A549 (cell line): ENCODE measurements at regions not wholly inside any gene's neighbourhood (a gene's known extent, or its start where the extent isn't known, plus 50 kb on each side); places are given as distances from the start of the nearest gene placed in this dataset.
A peak's percentile ranks its signal among the peaks of the same experiment; 100 is the strongest.

Source experiments
- ATAC-seq, 2 experiments: fragments of 200-7000 bp in 1 of 2; fragments of >200 bp in 1 of 2; cut with Nextera tagmentation in 1 of 2; cut with Tn5 transposase in 1 of 2; 3 replicates each; pipeline versions ENCODE4 v1.8.0 to v1.9.1; 2018 to 2020; ENCODE audit warnings: mild to moderate bottlenecking in 1 of 2, moderate library complexity in 1 of 2
- CTCF ChIA-PET: fragments of 300-600 bp; sonication (Branson Sonifier 250); formaldehyde crosslinking; extraction: SDS; loops from one replicate; lab custom pipeline; 2021; ENCODE audit warnings: antibody characterized with exemption, inconsistent platforms; lab: Yijun Ruan, JAX
- POLR2A ChIA-PET: fragments of 350-600 bp; formaldehyde crosslinking; extraction: SDS; loops from one replicate; lab custom pipeline; 2021; ENCODE audit warnings: antibody characterized with exemption, inconsistent platforms; lab: Yijun Ruan, JAX
- DNase-seq, 2 experiments: peaks; one replicate each; pipeline versions ENCODE4 v3.0.0 to v3.0.0-alpha.2; 2011 to 2016; ENCODE audit warnings: low read depth in 1 of 2, low spot score in 1 of 2
- FAIRE-seq: peaks from 2 replicates; lab custom pipeline; 2011; peaks lifted over from hg19 to GRCh38; lab: Jason Lieb, UNC
- H3K27ac ChIP-seq, 2 experiments: fragments of >200 bp; sonication (Bioruptor Twin); formaldehyde crosslinking; 3 replicates each; pipeline ENCODE4 v1.5.1; 2016 to 2017
- H3K4me1 ChIP-seq: fragments of >200 bp; sonication (Bioruptor Twin); formaldehyde crosslinking; 3 replicates; pipeline ENCODE4 v1.6.1; 2016
- H3K4me2 ChIP-seq: fragments of >200 bp; sonication (Bioruptor Twin); formaldehyde crosslinking; 3 replicates; pipeline ENCODE4 v1.6.1; 2016
- H3K4me3 ChIP-seq: fragments of >200 bp; sonication (Bioruptor Twin); formaldehyde crosslinking; 3 replicates; pipeline ENCODE4 v1.5.1; 2016
- H3K9me3 ChIP-seq: fragments of >200 bp; sonication (Bioruptor Twin); formaldehyde crosslinking; 3 replicates; pipeline ENCODE4 v1.6.1; 2016
- BHLHE40 ChIP-seq: IDR thresholded peaks from 2 replicates; pipeline ENCODE4 v1.6.1; 2012; ENCODE audit warnings: low read depth, low read length, inconsistent platforms
- CBX2 ChIP-seq: fragments of 200-600 bp; sonication (generic); IDR thresholded peaks from 2 replicates; pipeline ENCODE4 v1.6.1; 2016; ENCODE audit warnings: low read depth, mild to moderate bottlenecking, borderline replicate concordance
- CBX8 ChIP-seq: fragments of 200-600 bp; sonication (generic); IDR thresholded peaks from 2 replicates; pipeline ENCODE4 v1.6.1; 2016
- CEBPB ChIP-seq, 2 experiments: fragments of >200 bp in 1 of 2; sonication (Bioruptor Twin) in 1 of 2; formaldehyde crosslinking in 1 of 2; IDR thresholded peaks; 2 replicates each; pipeline ENCODE4 v1.6.1; 2012 to 2016
- FOSB ChIP-seq: fragments of 250-450 bp; sonication (Bioruptor Pico); IDR thresholded peaks from 2 replicates; pipeline ENCODE4 v1.5.0; 2020; ENCODE audit warnings: mild to moderate bottlenecking, moderate library complexity
- FOSL2 ChIP-seq, 2 experiments: fragments of 450-650 bp in 1 of 2; fragments of >200 bp in 1 of 2; sonication (Bioruptor Twin) in 1 of 2; formaldehyde crosslinking; IDR thresholded peaks; 2 replicates each; pipeline versions ENCODE4 v1.5.0 to v1.6.1; 2016 to 2020; ENCODE audit warnings: mild to moderate bottlenecking in 1 of 2, moderate library complexity in 1 of 2
- HEYL ChIP-seq: fragments of 250-450 bp; sonication (Bioruptor Pico); IDR thresholded peaks from 2 replicates; pipeline ENCODE4 v1.8.0; 2021; ENCODE audit warnings: mild to moderate bottlenecking, moderate library complexity
- MAFK ChIP-seq: fragments of 450-650 bp; IDR thresholded peaks from 2 replicates; pipeline ENCODE4 v1.6.1; 2014; ENCODE audit not compliant: partially characterized antibody
- MAZ ChIP-seq: fragments of 150-350 bp; IDR thresholded peaks from 2 replicates; pipeline ENCODE4 v1.6.1; 2014; ENCODE audit warnings: antibody characterized with exemption, low read depth, low read length, borderline replicate concordance
- MYC ChIP-seq: IDR thresholded peaks from 2 replicates; pipeline ENCODE4 v1.6.1; 2012; ENCODE audit warnings: mild to moderate bottlenecking, inconsistent platforms, low read length, improper control_type of control experiment, borderline replicate concordance
- NFE2L2 ChIP-seq: fragments of 150-350 bp; conservative IDR thresholded peaks from 2 replicates; pipeline ENCODE4 v1.6.1; 2014; ENCODE audit warnings: low read length
- NPAS2 ChIP-seq: fragments of 250-450 bp; sonication (Bioruptor Pico); IDR thresholded peaks from 2 replicates; pipeline ENCODE4 v1.8.0; 2022; ENCODE audit warnings: mild to moderate bottlenecking, moderate library complexity, borderline replicate concordance
- RAD21 ChIP-seq, 2 experiments: fragments of >200 bp in 1 of 2; sonication (Bioruptor Twin) in 1 of 2; formaldehyde crosslinking in 1 of 2; IDR thresholded peaks in 1 of 2; conservative IDR thresholded peaks in 1 of 2; 2 replicates in 1 of 2; 3 replicates in 1 of 2; pipeline ENCODE4 v1.6.1; 2012 to 2018; ENCODE audit warnings: inconsistent platforms in 1 of 2
- RFX5 ChIP-seq: fragments of 450-650 bp; IDR thresholded peaks from 2 replicates; pipeline ENCODE4 v1.7.1; 2014; ENCODE audit warnings: antibody characterized with exemption, mild to moderate bottlenecking, moderate library complexity
- RNF2 ChIP-seq: fragments of 200-600 bp; sonication (generic); IDR thresholded peaks from 2 replicates; pipeline ENCODE4 v1.6.1; 2016; ENCODE audit warnings: low read depth, mild to moderate bottlenecking, antibody characterized with exemption, moderate library complexity, borderline replicate concordance
- TFCP2L1 ChIP-seq: fragments of 250-450 bp; sonication (Bioruptor Pico); IDR thresholded peaks from 2 replicates; pipeline ENCODE4 v1.5.0; 2021; ENCODE audit warnings: mild to moderate bottlenecking
- ZC3H11A ChIP-seq: fragments of 450-650 bp; IDR thresholded peaks from 2 replicates; pipeline ENCODE4 v1.6.1; 2014; ENCODE audit warnings: antibody characterized with exemption, mild to moderate bottlenecking
- ZFP36 ChIP-seq: fragments of 450-650 bp; IDR thresholded peaks from 2 replicates; pipeline ENCODE4 v1.6.1; 2014; ENCODE audit warnings: borderline replicate concordance; ENCODE audit not compliant: partially characterized antibody
- WGBS: methylation state at CpG from one replicate; pipeline ENCODE4 v1.1.6; 2017; ENCODE audit errors: missing lambda C conversion rate; 5-methylcytosine and 5-hydroxymethylcytosine counted together
- TF ChIP-seq, protein P1 (sequence below): fragments of 450-650 bp; IDR thresholded peaks from 2 replicates; pipeline ENCODE4 v1.6.1; 2014; ENCODE audit warnings: antibody characterized with exemption
- TF ChIP-seq, protein P2 (sequence below): fragments of 150-350 bp; IDR thresholded peaks from 2 replicates; pipeline ENCODE4 v1.6.1; 2014; ENCODE audit warnings: low read depth, mild to moderate bottlenecking, low read length
- TF ChIP-seq, protein P3 (sequence below): IDR thresholded peaks from 2 replicates; pipeline ENCODE4 v1.6.1; 2012

DNA sequence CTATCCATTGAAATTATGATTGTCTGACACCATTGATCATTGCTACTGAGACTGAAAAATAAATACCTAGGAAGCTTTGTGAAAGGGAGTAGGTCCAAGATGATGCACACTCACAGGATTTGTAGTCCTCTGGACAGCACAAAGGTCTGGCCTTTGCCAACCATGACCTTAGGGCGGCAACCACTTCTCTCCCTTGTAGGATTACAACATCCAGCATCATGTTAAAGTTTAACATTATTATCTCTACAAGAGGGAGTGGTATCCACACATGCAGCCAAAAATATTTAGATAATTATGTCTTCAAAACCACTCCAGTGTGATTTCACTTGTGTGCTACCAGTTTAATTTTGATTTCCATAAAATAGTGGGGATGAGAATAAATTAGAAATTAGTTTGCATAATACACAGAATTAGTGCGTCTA, 51.1 kb upstream of the NHSL1 start:
- CTCF ChIA-PET, result no interaction called here
- FAIRE-seq (no peak), DNase-seq (peak in 1 of 2 experiments; percentile 23), ATAC-seq (peak; percentile 54 to 73; a peak in 3 of 6 replicates)
- H3K9me3 ChIP-seq, result no peaks in the 10 kb centered on the region
- no peak overlapping the region for H3K4me3 ChIP-seq
- POLR2A ChIA-PET, result no interaction called here
- H3K4me2 ChIP-seq, result peak overlapping the region; percentile 63
- TF ChIP-seq ZC3H11A (no peak), CEBPB (IDR thresholded peaks at IDR 0.05) (0 out of 4 replicates have a peak, but pooled peaks of 1 of the 2 experiments have one; percentile 24)
- TF ChIP-seq, all 56 proteins: peak for 1
- 9% methylated on average over 2 of the region's 2 CpGs for WGBS
- peaks cover 30% of the 10 kb centered on the region for H3K4me1 ChIP-seq
- H3K27ac ChIP-seq, result peak overlapping the region; percentile 1 to 77; a peak in 4 of 6 replicates

DNA sequence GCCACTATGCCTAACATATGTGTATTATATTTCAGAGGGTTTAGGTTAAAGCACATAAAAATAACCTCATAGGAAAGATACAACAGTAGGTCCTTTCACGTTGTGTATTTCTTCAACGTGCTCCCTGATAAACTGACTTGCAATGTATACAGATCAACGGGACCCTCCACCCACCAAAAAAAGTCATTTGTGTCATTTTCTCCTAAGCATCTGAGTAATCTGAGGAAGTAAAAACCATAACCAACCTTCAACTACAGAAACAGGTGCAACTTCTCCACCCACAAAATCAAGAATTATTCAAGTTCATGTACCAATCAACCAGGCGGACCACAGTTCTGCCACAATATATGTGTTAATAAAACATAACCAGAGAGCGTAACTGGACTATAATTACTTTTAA, 54.9 kb upstream of the NHSL1 start:
- POLR2A ChIA-PET, result no interaction called here
- no peak overlapping the region for H3K27ac ChIP-seq
- no peak overlapping the region for H3K4me3 ChIP-seq
- no peaks in the 10 kb centered on the region for H3K9me3 ChIP-seq
- ATAC-seq (no peak), FAIRE-seq (no peak), DNase-seq (no peak)
- CTCF ChIA-PET, result no interaction called here
- 90% methylated on average over 5 of the region's 5 CpGs for WGBS
- H3K4me1 ChIP-seq, result peaks cover 28% of the 10 kb centered on the region
- no peak overlapping the region for H3K4me2 ChIP-seq
- TF ChIP-seq TFCP2L1 (CRISPR knock-in tag) (no peak), MAFK (no peak), MYC (no peak), FOSL2 (IDR thresholded peaks at IDR 0.05) (no peak), FOSL2 (CRISPR knock-in tag; IDR thresholded peaks at IDR 0.05) (no peak), RAD21 (conservative IDR thresholded peaks at IDR 0.05 in 1 of 2, IDR thresholded peaks at IDR 0.05 in 1 of 2) (no peak), NFE2L2 (no peak), CBX8 (no peak), MAZ (no peak), ZFP36 (no peak), HEYL (CRISPR knock-in tag) (no peak), CBX2 (no peak)
- TF ChIP-seq, protein P1, sequence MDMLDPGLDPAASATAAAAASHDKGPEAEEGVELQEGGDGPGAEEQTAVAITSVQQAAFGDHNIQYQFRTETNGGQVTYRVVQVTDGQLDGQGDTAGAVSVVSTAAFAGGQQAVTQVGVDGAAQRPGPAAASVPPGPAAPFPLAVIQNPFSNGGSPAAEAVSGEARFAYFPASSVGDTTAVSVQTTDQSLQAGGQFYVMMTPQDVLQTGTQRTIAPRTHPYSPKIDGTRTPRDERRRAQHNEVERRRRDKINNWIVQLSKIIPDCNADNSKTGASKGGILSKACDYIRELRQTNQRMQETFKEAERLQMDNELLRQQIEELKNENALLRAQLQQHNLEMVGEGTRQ, result no peak
- TF ChIP-seq, protein P2, sequence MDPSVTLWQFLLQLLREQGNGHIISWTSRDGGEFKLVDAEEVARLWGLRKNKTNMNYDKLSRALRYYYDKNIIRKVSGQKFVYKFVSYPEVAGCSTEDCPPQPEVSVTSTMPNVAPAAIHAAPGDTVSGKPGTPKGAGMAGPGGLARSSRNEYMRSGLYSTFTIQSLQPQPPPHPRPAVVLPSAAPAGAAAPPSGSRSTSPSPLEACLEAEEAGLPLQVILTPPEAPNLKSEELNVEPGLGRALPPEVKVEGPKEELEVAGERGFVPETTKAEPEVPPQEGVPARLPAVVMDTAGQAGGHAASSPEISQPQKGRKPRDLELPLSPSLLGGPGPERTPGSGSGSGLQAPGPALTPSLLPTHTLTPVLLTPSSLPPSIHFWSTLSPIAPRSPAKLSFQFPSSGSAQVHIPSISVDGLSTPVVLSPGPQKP, result no peak
- TF ChIP-seq, protein P3, sequence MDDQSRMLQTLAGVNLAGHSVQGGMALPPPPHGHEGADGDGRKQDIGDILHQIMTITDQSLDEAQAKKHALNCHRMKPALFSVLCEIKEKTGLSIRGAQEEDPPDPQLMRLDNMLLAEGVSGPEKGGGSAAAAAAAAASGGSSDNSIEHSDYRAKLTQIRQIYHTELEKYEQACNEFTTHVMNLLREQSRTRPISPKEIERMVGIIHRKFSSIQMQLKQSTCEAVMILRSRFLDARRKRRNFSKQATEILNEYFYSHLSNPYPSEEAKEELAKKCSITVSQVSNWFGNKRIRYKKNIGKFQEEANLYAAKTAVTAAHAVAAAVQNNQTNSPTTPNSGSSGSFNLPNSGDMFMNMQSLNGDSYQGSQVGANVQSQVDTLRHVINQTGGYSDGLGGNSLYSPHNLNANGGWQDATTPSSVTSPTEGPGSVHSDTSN, result no peak

DNA sequence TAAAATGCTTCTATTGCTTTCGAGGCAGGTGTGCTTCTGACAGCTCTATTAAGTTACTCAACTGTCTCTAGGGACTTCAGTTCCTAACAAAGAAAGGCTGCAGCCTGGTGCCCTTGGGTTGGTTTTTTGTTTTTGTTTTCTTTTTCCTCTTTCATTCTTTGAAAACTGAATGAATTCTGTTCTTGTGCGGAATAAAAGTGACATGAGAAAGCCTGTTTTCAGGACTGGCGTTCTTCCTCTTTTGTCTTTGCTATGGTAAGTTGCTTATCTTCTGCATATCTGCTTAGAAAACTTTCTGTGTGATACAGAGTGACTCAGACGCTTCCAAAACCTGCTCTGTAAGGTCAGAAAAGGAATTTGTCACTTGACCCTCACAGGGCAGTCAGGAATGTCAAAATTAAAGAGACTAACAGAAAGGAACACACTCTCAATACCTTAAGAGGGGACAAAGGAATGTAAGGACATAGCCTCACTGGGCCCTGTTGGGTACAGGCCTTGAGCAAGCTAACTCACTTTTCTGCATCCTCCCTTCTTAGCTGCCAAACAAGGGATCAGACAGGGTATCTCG, 56.2 kb upstream of the NHSL1 start:
- WGBS, result 56% methylated on average over 5 of the region's 5 CpGs
- ATAC-seq (no peak), DNase-seq (no peak)
- H3K9me3 ChIP-seq, result no peaks in the 10 kb centered on the region
- ChIA-PET POLR2A (no interaction called here), CTCF (no interaction called here)
- TF ChIP-seq ZFP36 (no peak), RFX5 (no peak), NPAS2 (CRISPR knock-in tag) (no peak), MAFK (no peak), MAZ (no peak), BHLHE40 (no peak), RNF2 (no peak), FOSB (CRISPR knock-in tag) (no peak)
- TF ChIP-seq, protein P1, result no peak
- TF ChIP-seq, all 56 proteins: peak for 0
- Histone ChIP-seq H3K4me1 (peaks cover 18% of the 10 kb centered on the region), H3K4me3 (no peak overlapping the region), H3K4me2 (peak overlapping the region; percentile 43), H3K27ac (0 out of 6 replicates have a peak overlapping the region, but pooled peaks of 1 of the 2 experiments have one; percentile 15)
- no peak for FAIRE-seq
